ENCODE measurements at regions not wholly inside any gene's neighbourhood (a gene's known extent, or its start where the extent isn't known, plus 50 kb on each side); places are given as distances from the start of the nearest gene placed in this dataset.

DNA sequence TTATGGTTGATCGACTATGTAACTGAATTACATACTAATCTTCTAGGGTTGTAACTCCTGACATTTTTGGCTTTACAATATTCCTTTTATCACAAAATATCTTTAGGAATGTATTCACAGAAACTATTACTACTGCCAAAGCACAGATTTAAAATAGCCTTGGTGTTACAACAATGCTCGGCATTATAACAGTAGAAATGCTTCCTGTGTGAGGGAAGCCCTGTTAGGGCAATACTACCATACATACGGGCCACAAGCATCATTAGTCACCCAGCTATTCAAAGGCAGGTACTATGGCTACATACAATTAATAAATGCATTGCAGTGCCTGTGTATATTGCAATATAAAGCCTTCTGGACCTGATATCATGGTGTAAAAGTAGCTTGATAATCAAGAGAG lies 517.8 kb downstream of the C12orf50 start:
- DNase-seq = no peak
- TF ChIP-seq POLR2AphosphoS5 (IDR thresholded peaks at IDR 0.05) = no peak
- TF ChIP-seq CTCF (IDR thresholded peaks at IDR 0.05 in 8 of 11, conservative IDR thresholded peaks at IDR 0.05 in 3 of 11) = no peak
- no peak for TF ChIP-seq POLR2A (IDR thresholded peaks at IDR 0.05)
- no peak overlapping the region for H3K4me3 ChIP-seq
- no peaks in the 10 kb centered on the region for H3K27me3 ChIP-seq (replicated peaks in 1 of 7)
- no peak overlapping the region for H3K27ac ChIP-seq
- no peaks in the 10 kb centered on the region for H3K36me3 ChIP-seq
- no peaks in the 10 kb centered on the region for H3K9me3 ChIP-seq
- H3K4me1 ChIP-seq = no peaks in the 10 kb centered on the region
- intact Hi-C loops (cut with DNase I; ENCODE audit: low total_unique reads) = no loop called here
- 76 to 83% (median 78%) methylated on average over 3 of the region's 3 CpGs for WGBS, 5 donors

- H3K4me3 ChIP-seq = no peak overlapping the region
- no peaks in the 10 kb centered on the region for H3K36me3 ChIP-seq
- no peaks in the 10 kb centered on the region for H3K27me3 ChIP-seq (replicated peaks in 1 of 7)
- no peak for DNase-seq
- TF ChIP-seq CTCF (IDR thresholded peaks at IDR 0.05 in 8 of 11, conservative IDR thresholded peaks at IDR 0.05 in 3 of 11) (no peak), POLR2A (IDR thresholded peaks at IDR 0.05) (no peak), POLR2AphosphoS5 (IDR thresholded peaks at IDR 0.05) (no peak)
- H3K9me3 ChIP-seq = no peaks in the 10 kb centered on the region
- intact Hi-C loops (cut with DNase I; ENCODE audit: low total_unique reads) = no loop called here
- no peaks in the 10 kb centered on the region for H3K4me1 ChIP-seq
- H3K27ac ChIP-seq = no peak overlapping the region
Observed at GRCh38 chr12:87509237-87509820, 519.9 kb downstream of the C12orf50 start.

GRCh38 chr12:87491598-87491997 lies 537.6 kb downstream of the C12orf50 start:
- H3K4me1 ChIP-seq = no peaks in the 10 kb centered on the region
- no peak overlapping the region for H3K4me3 ChIP-seq
- H3K27ac ChIP-seq = no peak overlapping the region
- WGBS, 5 donors = 83 to 93% (median 90%) methylated on average over 3 of the region's 3 CpGs
- no peaks in the 10 kb centered on the region for H3K9me3 ChIP-seq
- no peaks in the 10 kb centered on the region for H3K36me3 ChIP-seq
- intact Hi-C loops (cut with DNase I; ENCODE audit: low total_unique reads) = no loop called here
- DNase-seq = no peak
- TF ChIP-seq POLR2A (IDR thresholded peaks at IDR 0.05) = no peak
- no peak for TF ChIP-seq POLR2AphosphoS5 (IDR thresholded peaks at IDR 0.05)
- TF ChIP-seq CTCF (IDR thresholded peaks at IDR 0.05 in 8 of 11, conservative IDR thresholded peaks at IDR 0.05 in 3 of 11) = no peak
- no peaks in the 10 kb centered on the region for H3K27me3 ChIP-seq (replicated peaks in 1 of 7)

DNA sequence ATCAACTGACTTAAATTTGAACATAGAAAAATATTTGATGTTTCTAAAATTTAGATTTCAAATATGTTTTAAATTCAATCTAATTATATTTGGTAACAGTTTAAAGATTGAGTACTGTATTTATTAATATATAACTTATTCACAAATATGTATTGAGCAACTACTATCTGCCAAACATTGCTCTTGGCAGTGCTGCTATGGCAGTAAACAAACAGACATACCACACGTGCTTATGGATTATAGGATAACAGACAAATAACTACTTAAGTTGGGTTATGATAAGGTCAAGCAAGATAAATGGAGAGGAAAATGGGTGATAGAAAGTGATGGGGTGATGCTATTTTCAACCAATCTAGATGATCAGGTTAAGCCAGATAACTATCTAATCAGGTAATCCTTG lies 538.1 kb downstream of the C12orf50 start:
- no peak for DNase-seq
- 65 to 80% (median 68%) methylated on average over 1 of the region's 1 CpG for WGBS, 5 donors
- no peaks in the 10 kb centered on the region for H3K36me3 ChIP-seq
- H3K4me1 ChIP-seq = no peaks in the 10 kb centered on the region
- no peak for TF ChIP-seq POLR2AphosphoS5 (IDR thresholded peaks at IDR 0.05)
- TF ChIP-seq POLR2A (IDR thresholded peaks at IDR 0.05) = no peak
- TF ChIP-seq CTCF (IDR thresholded peaks at IDR 0.05 in 8 of 11, conservative IDR thresholded peaks at IDR 0.05 in 3 of 11) = no peak
- H3K27me3 ChIP-seq (replicated peaks in 1 of 7) = no peaks in the 10 kb centered on the region
- no peaks in the 10 kb centered on the region for H3K9me3 ChIP-seq
- no peak overlapping the region for H3K27ac ChIP-seq
- intact Hi-C loops (cut with DNase I; ENCODE audit: low total_unique reads) = no loop called here
- H3K4me3 ChIP-seq = no peak overlapping the region
